ENCODE measurements at regions not wholly inside any gene's neighbourhood (a gene's known extent, or its start where the extent isn't known, plus 50 kb on each side); places are given as distances from the start of the nearest gene placed in this dataset.

DNA sequence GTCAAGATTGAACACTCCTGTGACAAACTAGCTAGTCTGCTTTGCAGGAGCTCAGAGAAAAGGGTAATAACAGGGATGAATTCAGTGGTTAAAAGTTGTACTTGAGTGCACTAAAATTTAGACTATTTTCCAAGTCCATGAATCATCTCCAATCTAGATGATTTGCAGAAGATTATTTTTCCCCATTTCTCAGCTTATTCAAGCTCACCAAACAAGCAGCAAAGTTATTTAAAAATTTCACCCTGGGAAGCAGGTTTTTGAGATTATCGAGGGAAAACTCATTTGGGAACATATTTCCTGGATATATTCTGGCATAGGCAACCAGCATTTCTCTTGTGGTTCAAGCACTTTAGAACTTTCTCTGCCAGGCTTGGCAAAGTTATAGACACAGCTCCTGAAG, 311.4 kb downstream of the TLE1 start:
- DNase-seq (ENCODE audit: missing footprints) (no peak), ATAC-seq (no peak)
- intact Hi-C loops (cut with DNase I) = loop anchor here (10.0 kb wide), 1 partner anchor 307 kb away; the partner anchor contains the start of gene TLE1

- no peak for DNase-seq (ENCODE audit: missing footprints)
- intact Hi-C loops (cut with DNase I) = loop anchor here (10.0 kb wide), 1 partner anchor 307 kb away; the partner anchor contains the start of gene TLE1
- no peak for ATAC-seq
These were observed 312.0 kb downstream of the TLE1 start for GRCh38 chr9:81377320-81377719.

- ATAC-seq (no peak), DNase-seq (ENCODE audit: missing footprints) (no peak)
- intact Hi-C loops (cut with DNase I) = loop anchor here (10.0 kb wide), 1 partner anchor 309 kb away; the partner anchor contains the start of gene TLE1
These were observed 313.9 kb downstream of the TLE1 start for GRCh38 chr9:81375187-81376100.

DNA sequence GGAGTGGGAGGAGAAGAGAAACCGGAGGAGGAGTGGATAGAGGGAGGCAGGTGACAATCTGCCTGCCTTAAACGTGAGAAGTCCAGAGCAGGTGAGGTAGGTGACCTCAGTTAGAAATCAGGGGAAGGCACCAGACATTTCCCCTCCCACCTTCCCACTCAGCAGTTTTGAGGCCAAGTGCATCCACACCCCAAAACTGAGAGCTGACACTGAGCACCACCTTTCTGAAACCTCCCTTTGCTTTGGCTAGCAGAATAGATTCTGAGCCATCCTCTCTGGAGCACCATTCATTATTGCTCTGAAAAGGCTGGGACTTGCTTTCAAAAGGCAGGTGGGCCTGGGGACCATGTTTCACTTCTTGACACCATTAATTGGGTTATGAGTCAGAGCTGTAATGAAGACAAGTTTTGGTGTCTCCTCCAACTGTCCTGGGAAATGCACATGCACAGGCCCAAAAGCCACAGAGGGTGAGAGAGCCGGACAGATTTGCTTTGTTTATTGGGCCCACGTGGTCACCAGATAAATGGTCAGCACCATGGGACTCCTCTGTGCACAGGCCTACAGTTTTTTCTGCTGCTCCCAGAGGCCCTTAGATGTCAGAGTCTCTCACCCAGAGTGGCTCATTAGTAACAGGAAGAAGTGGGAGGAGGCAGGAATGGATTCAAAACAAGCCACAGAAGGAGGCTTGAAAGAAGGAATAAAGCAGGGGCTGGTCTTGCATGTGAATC, 314.7 kb downstream of the TLE1 start:
- intact Hi-C loops (cut with DNase I) = loop anchor here (10.0 kb wide), 1 partner anchor 310 kb away; the partner anchor contains the start of gene TLE1
- ATAC-seq (peak; percentile 35), DNase-seq (ENCODE audit: missing footprints) (no peak)

DNA sequence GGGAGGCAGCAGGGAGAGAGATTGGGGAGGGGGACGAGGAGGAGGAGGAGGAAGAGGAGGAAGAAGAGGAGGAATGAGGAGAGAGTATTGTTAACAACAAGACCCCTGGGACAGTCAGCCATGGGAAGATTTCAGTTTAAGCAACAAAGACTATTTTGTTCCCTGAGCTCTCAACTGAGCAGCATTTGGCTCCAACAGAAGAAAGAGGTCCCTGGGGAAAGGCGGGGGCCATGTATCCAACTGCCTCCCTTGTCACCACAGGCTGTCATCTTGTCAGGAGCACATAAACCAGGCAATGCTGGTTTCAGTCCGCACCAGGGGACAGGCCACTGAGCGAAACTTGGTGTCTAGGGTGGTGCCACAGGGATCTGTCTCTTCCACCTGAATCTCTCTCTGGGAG, 316.1 kb downstream of the TLE1 start:
- ATAC-seq = peak; percentile 80
- intact Hi-C loops (cut with DNase I) = loop anchor here (10.0 kb wide), 1 partner anchor 312 kb away; the partner anchor contains the start of gene TLE1
- DNase-seq (ENCODE audit: missing footprints) = peak; percentile 71

DNA sequence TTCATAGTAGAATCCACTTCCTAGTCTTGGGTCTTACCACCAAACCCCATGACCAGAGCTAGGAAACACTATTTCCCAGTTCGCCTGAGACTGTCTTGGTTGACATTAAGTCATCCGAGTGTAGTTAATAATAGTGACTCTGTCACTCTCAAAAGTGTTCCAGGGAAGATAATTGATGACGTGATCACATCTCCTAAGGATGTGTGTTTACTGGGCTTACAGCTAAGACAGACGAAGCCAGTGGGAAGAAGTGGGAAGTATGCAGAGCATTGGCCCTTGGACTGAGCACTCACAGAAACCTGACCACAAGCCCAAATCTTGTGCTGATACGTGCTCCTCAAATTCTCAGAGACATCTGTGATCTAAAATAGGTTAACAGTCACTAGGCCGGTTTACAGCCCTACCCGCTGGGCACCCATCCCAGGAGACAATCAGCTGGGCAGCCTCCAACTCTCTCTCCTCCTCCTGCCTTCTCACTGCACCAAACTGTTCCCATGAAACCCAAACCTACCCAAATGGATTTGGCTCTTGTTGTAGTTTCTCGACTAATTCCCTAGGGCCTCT, 316.6 kb downstream of the TLE1 start:
- intact Hi-C loops (cut with DNase I) = loop anchor here (10.0 kb wide), 1 partner anchor 312 kb away; the partner anchor contains the start of gene TLE1
- DNase-seq (ENCODE audit: missing footprints) = no peak
- peak; percentile 76 for ATAC-seq

DNA sequence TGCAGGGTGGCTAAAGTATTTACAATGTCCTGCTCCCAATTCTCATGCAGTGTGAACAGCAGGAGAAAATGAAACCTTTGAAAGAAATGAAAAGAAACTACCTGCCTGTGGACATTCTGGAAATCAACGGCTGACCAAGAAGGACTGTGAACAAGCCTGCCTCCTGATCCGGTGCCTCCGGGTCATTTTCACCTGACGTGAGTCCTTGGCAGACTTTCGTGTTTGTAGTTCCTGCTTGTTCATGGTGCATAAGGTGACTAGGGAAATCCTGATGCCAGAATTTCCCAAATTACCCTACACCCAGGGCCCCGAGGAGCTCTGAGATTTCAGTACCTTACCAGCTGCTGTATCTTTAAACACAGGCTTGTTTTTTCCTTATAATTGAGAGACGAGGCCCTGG, 317.5 kb downstream of the TLE1 start:
- intact Hi-C loops (cut with DNase I) = loop anchor here (10.0 kb wide), 1 partner anchor 313 kb away; the partner anchor contains the start of gene TLE1
- DNase-seq (ENCODE audit: missing footprints) (no peak), ATAC-seq (no peak)

DNA sequence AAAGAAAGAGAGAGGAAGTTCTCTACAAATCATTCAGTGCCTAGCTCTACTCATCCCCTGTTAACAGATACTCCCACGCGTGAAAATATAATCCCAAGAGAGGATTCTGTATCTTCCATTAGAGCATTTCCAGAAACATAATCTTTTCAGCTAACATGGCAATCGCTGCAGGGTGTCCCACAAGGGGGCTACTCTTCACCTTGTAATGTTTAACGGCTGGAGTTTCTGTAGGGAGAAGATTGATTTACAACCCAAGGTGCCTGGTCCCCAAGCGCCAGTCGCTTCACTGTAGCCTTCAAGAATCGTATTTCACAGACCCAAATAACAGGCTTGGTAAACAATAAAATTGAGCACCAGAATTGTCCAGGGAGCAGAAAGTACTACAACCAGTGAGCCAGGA, 318.7 kb downstream of the TLE1 start:
- intact Hi-C loops (cut with DNase I) = loop anchor here (10.0 kb wide), 1 partner anchor 314 kb away; the partner anchor contains the start of gene TLE1
- no peak for ATAC-seq
- DNase-seq (ENCODE audit: missing footprints) = no peak

DNA sequence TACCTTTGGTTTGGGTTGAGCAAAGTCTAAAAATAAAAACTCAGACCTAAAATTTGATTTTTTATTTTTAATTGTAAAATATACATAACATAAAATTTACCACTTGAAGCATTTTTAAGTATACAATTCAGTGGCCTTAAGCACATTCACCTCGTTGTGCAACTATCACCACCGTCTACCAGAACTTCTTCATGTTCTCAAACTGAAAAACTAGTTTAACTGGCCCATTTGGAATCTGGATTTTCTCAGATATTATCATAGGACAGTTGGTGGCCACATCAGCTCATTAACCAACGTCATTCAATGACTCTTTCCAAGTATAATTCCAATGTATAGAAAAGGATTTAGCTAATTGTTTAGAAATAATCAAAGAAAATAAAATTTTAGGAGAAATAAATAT, 319.3 kb downstream of the TLE1 start:
- no peak for DNase-seq (ENCODE audit: missing footprints)
- intact Hi-C loops (cut with DNase I) = loop anchor here (10.0 kb wide), 1 partner anchor 315 kb away; the partner anchor contains the start of gene TLE1
- no peak for ATAC-seq

GRCh38 chr9:81369121-81369520, 320.2 kb downstream of the TLE1 start:
- DNase-seq (ENCODE audit: missing footprints) = no peak
- no peak for ATAC-seq
- intact Hi-C loops (cut with DNase I) = no loop called here

DNA sequence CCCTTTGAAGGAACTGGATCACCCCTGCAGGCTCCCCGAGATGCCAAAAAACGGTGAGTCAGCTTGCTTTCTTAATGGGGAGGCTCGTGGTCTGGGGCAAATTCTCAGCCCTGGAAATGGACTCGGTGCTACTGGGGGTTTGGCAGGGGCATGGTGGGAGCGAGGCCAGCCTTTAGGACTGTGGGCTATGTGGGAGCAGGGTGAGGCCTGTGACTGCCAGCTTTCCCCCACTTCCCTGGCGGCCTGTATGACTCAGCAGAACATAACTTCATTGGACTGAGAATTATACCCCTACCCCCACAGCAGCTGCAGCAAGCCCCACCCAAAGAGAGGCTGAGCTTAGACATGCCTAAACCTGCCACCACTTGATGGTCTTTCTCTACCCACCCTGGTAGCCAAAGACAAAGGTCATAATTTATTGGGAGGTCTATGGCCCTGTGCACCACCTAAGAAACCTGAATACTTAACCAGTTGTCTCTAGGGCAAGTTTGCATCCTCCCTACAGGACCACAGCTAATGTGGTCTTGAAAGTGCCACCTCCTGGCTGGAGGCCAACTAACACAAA, 325.3 kb downstream of the TLE1 start:
- intact Hi-C loops (cut with DNase I) = no loop called here
- no peak for DNase-seq (ENCODE audit: missing footprints)
- no peak for ATAC-seq

DNA sequence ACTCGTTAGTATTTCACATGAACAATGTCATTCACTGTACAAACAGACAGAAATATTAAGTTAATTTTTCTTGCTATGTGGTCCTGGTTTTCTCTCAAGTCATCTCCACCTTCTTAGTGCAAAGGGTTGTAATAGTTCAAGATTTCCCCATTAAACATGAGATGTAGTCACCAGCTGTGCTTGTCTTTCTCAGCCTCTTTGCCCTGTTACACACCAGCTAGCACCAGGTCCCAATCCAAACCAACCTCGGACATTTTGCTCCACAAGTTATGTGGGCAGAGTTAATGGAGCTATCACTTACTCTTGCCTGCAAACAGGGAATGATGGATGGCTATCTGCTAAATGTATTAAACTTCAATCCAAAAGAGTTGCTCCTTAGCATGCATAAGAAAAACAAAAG, 328.1 kb downstream of the TLE1 start:
- DNase-seq (ENCODE audit: missing footprints) = no peak
- intact Hi-C loops (cut with DNase I) = no loop called here
- no peak for ATAC-seq

- intact Hi-C loops (cut with DNase I) = no loop called here
- ATAC-seq (no peak), DNase-seq (ENCODE audit: missing footprints) (no peak)
These were observed 338.2 kb downstream of the TLE1 start for GRCh38 chr9:81351166-81351565.

GRCh38 chr9:81344366-81344765, 345.0 kb downstream of the TLE1 start:
- intact Hi-C loops (cut with DNase I) = no loop called here

DNA sequence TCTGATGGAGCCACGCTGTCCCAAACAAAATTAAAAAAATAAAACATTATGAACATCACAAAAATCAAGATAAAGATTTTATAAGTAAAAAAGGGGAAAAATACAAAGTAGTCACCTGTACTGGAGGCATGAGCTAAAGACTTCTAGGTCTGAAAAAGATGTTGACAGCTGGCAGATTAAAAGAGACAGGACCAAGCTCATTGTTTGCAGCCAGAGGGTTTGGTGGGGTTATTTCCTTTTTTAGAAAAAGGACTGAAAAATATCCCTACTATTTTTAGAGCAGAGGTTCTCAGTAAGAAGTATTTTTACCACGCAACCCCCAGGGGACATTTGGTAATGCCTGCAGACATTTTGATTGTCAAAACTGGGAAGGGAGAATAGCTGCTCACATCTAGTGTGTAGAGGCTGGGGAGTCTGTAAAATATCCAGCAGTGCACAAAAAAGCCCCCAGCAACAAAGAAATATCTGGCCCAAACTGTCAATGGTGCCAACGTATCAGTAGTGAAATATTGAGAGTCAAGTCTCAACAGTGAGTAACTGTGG, 353.4 kb downstream of the TLE1 start:
- ATAC-seq (no peak), DNase-seq (ENCODE audit: missing footprints) (no peak)
- intact Hi-C loops (cut with DNase I) = no loop called here

More at GRCh38 chr9:81344366-81344765, 345.0 kb downstream of the TLE1 start:
- DNase-seq (ENCODE audit: missing footprints) = no peak
- no peak for ATAC-seq

- ATAC-seq (no peak), DNase-seq (ENCODE audit: missing footprints) (no peak)
- intact Hi-C loops (cut with DNase I) = no loop called here
These were observed 367.8 kb downstream of the TLE1 start for GRCh38 chr9:81321551-81321950.

DNA sequence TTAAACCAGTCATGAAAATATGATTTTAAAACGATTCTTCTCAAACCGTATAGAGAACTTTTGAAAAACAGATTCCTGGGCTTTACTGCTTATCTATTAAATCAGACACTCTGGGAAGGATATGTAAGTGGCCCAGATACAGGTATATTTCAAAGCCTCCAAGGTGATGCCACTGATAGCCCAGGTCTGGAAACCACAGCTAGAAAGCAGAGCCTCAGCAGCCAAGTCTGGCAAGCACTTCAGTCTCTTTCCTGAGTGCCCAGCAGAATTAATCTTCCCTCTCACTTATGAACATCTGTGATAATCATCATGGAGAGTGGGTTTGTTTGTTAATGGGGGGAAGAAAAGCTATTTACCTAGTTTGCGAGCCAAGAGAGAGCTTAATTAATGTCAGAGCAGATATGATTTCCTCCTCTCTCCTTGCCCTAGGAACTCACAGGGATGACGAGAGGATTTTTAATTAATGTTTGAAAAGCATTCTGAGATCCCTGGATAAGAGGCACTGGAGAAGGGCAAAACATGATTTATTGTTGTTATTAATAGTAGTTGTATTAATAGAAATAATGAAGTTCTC, 368.4 kb downstream of the TLE1 start:
- DNase-seq (ENCODE audit: missing footprints) = no peak
- ATAC-seq = no peak
- intact Hi-C loops (cut with DNase I) = no loop called here

DNA sequence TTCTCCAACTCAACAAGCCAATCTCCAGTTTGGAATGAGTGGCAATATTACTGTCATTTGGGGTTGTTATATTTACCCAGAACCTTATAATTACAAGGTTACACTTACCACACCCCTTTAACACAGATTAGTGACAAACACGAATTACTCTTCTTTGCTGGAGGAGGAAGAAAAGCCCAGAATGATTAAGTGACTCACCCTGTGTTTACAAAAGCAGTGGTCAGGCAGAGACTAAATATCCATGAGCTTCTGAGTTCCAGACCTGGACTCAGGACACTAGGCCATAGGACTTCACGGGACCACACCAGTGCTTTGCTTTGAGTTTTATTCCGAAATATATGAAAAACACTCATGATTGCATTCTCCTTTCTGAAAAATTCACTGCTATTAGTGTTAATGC, 370.8 kb downstream of the TLE1 start:
- intact Hi-C loops (cut with DNase I) = no loop called here
- DNase-seq (ENCODE audit: missing footprints) = no peak

More for the DNA sequence above, 370.8 kb downstream of the TLE1 start:
- no peak for ATAC-seq
